ENCODE measurements at regions not wholly inside any gene's neighbourhood (a gene's known extent, or its start where the extent isn't known, plus 50 kb on each side); places are given as distances from the start of the nearest gene placed in this dataset.

- Histone ChIP-seq H4K20me1 (ENCODE audit: insufficient read depth, low read length) (no peaks in the 10 kb centered on the region), H3K27me3 (ENCODE audit: control insufficient read depth in 1 of 2, insufficient read depth in 2 of 2, low read length in 2 of 2) (peaks cover 0 to 5% of the 10 kb centered on the region in 2 experiments; a peak in 1 of 5 replicates), H3K4me1 (ENCODE audit: insufficient read depth, low read length) (no peaks in the 10 kb centered on the region), H3K4me3 (replicated peaks in 1 of 3; ENCODE audit: insufficient read depth in 1 of 3, low read depth in 2 of 3, low read length in 3 of 3) (no peak overlapping the region), H3K36me3 (replicated peaks in 1 of 2; ENCODE audit: control insufficient read depth in 1 of 2, insufficient read depth in 2 of 2, low read length in 2 of 2) (no peaks in the 10 kb centered on the region), H3K4me2 (ENCODE audit: low read depth, low read length) (no peak overlapping the region), H2AFZ (ENCODE audit: low read length) (no peak overlapping the region), H3K9ac (ENCODE audit: insufficient read depth, low read depth, low read length) (no peak overlapping the region), H3K27ac (ENCODE audit: extremely low read length, insufficient read depth, low read length) (no peak overlapping the region), H3K9me3 (ENCODE audit: low read length) (no peaks in the 10 kb centered on the region), H3K79me2 (ENCODE audit: insufficient read depth, low read length) (no peaks in the 10 kb centered on the region)
- TF ChIP-seq ZFP62 (CRISPR knock-in tag; IDR thresholded peaks at IDR 0.05) (no peak), NAIF1 (CRISPR knock-in tag; IDR thresholded peaks at IDR 0.05; ENCODE audit: borderline replicate concordance) (no peak), MIER3 (CRISPR knock-in tag; IDR thresholded peaks at IDR 0.05; ENCODE audit: borderline replicate concordance) (no peak), ZNF572 (CRISPR knock-in tag; IDR thresholded peaks at IDR 0.05) (no peak)
- intact Hi-C loops (cut with micrococcal nuclease; ENCODE audit: unreplicated experiment) = no loop called here
- WGBS (ENCODE audit: low lambda C conversion rate) = 49% methylated on average over 2 of the region's 2 CpGs
- POLR2A ChIA-PET = no interaction called here
- CTCF ChIA-PET (ENCODE audit: low intra/inter-chr PET ratio, low total read pairs) = no interaction called here
- no peak for FAIRE-seq
- DNase-seq (ENCODE audit: low spot score) = no peak
- ATAC-seq = no peak
- no TSS peak for BruUV-seq (replicated peaks)
- in situ Hi-C loops (cut with HindIII; ENCODE audit: extremely low pct_ligation_motif_present, low pct_unique_long_range_greater_than_20kb) = no loop called here
These were observed 596.8 kb downstream of the QKI start for GRCh38 chr6:164011321-164011720.

- FAIRE-seq = no peak
- in situ Hi-C loops (cut with HindIII; ENCODE audit: extremely low pct_ligation_motif_present, low pct_unique_long_range_greater_than_20kb) = no loop called here
These were observed 596.1 kb downstream of the QKI start for GRCh38 chr6:164010441-164011103.

More at GRCh38 chr6:164010441-164011103, 596.1 kb downstream of the QKI start:
- no peak overlapping the region for H2AFZ ChIP-seq (ENCODE audit: low read length)
- no peak for ATAC-seq
- no peak overlapping the region for H3K4me3 ChIP-seq (replicated peaks in 1 of 3; ENCODE audit: insufficient read depth in 1 of 3, low read depth in 2 of 3, low read length in 3 of 3)
- peaks cover 0 to 5% of the 10 kb centered on the region in 2 experiments; a peak in 1 of 5 replicates for H3K27me3 ChIP-seq (ENCODE audit: control insufficient read depth in 1 of 2, insufficient read depth in 2 of 2, low read length in 2 of 2)
- H3K79me2 ChIP-seq (ENCODE audit: insufficient read depth, low read length) = no peaks in the 10 kb centered on the region
- ChIA-PET CTCF (ENCODE audit: low intra/inter-chr PET ratio, low total read pairs) (no interaction called here), POLR2A (no interaction called here)
- no peaks in the 10 kb centered on the region for H4K20me1 ChIP-seq (ENCODE audit: insufficient read depth, low read length)
- no peaks in the 10 kb centered on the region for H3K9me3 ChIP-seq (ENCODE audit: low read length)
- no peak for DNase-seq (ENCODE audit: low spot score)
- intact Hi-C loops (cut with micrococcal nuclease; ENCODE audit: unreplicated experiment) = no loop called here
- TF ChIP-seq, protein P1, sequence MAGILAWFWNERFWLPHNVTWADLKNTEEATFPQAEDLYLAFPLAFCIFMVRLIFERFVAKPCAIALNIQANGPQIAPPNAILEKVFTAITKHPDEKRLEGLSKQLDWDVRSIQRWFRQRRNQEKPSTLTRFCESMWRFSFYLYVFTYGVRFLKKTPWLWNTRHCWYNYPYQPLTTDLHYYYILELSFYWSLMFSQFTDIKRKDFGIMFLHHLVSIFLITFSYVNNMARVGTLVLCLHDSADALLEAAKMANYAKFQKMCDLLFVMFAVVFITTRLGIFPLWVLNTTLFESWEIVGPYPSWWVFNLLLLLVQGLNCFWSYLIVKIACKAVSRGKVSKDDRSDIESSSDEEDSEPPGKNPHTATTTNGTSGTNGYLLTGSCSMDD (CRISPR knock-in tag; IDR thresholded peaks at IDR 0.05) = no peak
- no peak for TF ChIP-seq ZNF616 (CRISPR knock-in tag; IDR thresholded peaks at IDR 0.05; ENCODE audit: low read depth)
- TF ChIP-seq FUBP1 (CRISPR knock-in tag; IDR thresholded peaks at IDR 0.05; ENCODE audit: borderline replicate concordance) = no peak
- TF ChIP-seq ZNF446 (CRISPR knock-in tag; IDR thresholded peaks at IDR 0.05) = no peak
- TF ChIP-seq TBX3 (IDR thresholded peaks at IDR 0.05; ENCODE audit: borderline replicate concordance) = no peak
- TF ChIP-seq, protein P2, sequence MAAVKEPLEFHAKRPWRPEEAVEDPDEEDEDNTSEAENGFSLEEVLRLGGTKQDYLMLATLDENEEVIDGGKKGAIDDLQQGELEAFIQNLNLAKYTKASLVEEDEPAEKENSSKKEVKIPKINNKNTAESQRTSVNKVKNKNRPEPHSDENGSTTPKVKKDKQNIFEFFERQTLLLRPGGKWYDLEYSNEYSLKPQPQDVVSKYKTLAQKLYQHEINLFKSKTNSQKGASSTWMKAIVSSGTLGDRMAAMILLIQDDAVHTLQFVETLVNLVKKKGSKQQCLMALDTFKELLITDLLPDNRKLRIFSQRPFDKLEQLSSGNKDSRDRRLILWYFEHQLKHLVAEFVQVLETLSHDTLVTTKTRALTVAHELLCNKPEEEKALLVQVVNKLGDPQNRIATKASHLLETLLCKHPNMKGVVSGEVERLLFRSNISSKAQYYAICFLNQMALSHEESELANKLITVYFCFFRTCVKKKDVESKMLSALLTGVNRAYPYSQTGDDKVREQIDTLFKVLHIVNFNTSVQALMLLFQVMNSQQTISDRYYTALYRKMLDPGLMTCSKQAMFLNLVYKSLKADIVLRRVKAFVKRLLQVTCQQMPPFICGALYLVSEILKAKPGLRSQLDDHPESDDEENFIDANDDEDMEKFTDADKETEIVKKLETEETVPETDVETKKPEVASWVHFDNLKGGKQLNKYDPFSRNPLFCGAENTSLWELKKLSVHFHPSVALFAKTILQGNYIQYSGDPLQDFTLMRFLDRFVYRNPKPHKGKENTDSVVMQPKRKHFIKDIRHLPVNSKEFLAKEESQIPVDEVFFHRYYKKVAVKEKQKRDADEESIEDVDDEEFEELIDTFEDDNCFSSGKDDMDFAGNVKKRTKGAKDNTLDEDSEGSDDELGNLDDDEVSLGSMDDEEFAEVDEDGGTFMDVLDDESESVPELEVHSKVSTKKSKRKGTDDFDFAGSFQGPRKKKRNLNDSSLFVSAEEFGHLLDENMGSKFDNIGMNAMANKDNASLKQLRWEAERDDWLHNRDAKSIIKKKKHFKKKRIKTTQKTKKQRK (IDR thresholded peaks at IDR 0.05; ENCODE audit: low read length) = no peak
- no peak overlapping the region for H3K27ac ChIP-seq (ENCODE audit: extremely low read length, insufficient read depth, low read length)
- no peaks in the 10 kb centered on the region for H3K36me3 ChIP-seq (replicated peaks in 1 of 2; ENCODE audit: control insufficient read depth in 1 of 2, insufficient read depth in 2 of 2, low read length in 2 of 2)
- no peak overlapping the region for H3K4me2 ChIP-seq (ENCODE audit: low read depth, low read length)
- no peaks in the 10 kb centered on the region for H3K4me1 ChIP-seq (ENCODE audit: insufficient read depth, low read length)
- no TSS peak for BruUV-seq (replicated peaks)
- no peak overlapping the region for H3K9ac ChIP-seq (ENCODE audit: insufficient read depth, low read depth, low read length)
- 15% methylated on average over 6 of the region's 6 CpGs for WGBS (ENCODE audit: low lambda C conversion rate)

Measured in HepG2 (cell line).